ENCODE measurements at regions not wholly inside any gene's neighbourhood (a gene's known extent, or its start where the extent isn't known, plus 50 kb on each side); places are given as distances from the start of the nearest gene placed in this dataset.
"Not testable (repeated sequence)": the region's sequence is repeated elsewhere in the genome, so short reads cannot be mapped to it uniquely, and the experiment has no call there.

GRCh38 chr7:68684996-68685395 is 913.3 kb upstream of the AUTS2 start:
- no peak for TF ChIP-seq POLR2A (IDR thresholded peaks at IDR 0.05; ENCODE audit: low read depth, low read length)
- FAIRE-seq (no peak), DNase-seq (ENCODE audit: insufficient read length, low spot score) (no peak)

- TF ChIP-seq POLR2A (IDR thresholded peaks at IDR 0.05; ENCODE audit: low read depth, low read length), result no peak
- FAIRE-seq (no peak), DNase-seq (ENCODE audit: insufficient read length, low spot score) (no peak)
These were observed 909.7 kb upstream of the AUTS2 start for GRCh38 chr7:68688416-68689086.

GRCh38 chr7:68689087-68689433 is 909.2 kb upstream of the AUTS2 start:
- no peak for TF ChIP-seq POLR2A (IDR thresholded peaks at IDR 0.05; ENCODE audit: low read depth, low read length)
- no peak for FAIRE-seq
- no peak for DNase-seq (ENCODE audit: insufficient read length, low spot score)

- peak; percentile 60 for FAIRE-seq
- no peak for TF ChIP-seq POLR2A (IDR thresholded peaks at IDR 0.05; ENCODE audit: low read depth, low read length)
- peak; percentile 47 for DNase-seq (ENCODE audit: insufficient read length, low spot score)
These were observed 906.7 kb upstream of the AUTS2 start for GRCh38 chr7:68691261-68692216.

GRCh38 chr7:68692511-68692910 is 905.8 kb upstream of the AUTS2 start:
- TF ChIP-seq POLR2A (IDR thresholded peaks at IDR 0.05; ENCODE audit: low read depth, low read length), result no peak
- DNase-seq (ENCODE audit: insufficient read length, low spot score) (no peak), FAIRE-seq (no peak)

GRCh38 chr7:68694656-68695055 is 903.6 kb upstream of the AUTS2 start:
- no peak for FAIRE-seq

GRCh38 chr7:68697796-68698280 is 900.4 kb upstream of the AUTS2 start:
- no peak for DNase-seq (ENCODE audit: insufficient read length, low spot score)
- FAIRE-seq, result no peak
- no peak for TF ChIP-seq POLR2A (IDR thresholded peaks at IDR 0.05; ENCODE audit: low read depth, low read length)

More at GRCh38 chr7:68694656-68695055, 903.6 kb upstream of the AUTS2 start:
- no peak for TF ChIP-seq POLR2A (IDR thresholded peaks at IDR 0.05; ENCODE audit: low read depth, low read length)
- no peak for DNase-seq (ENCODE audit: insufficient read length, low spot score)

- no peak for FAIRE-seq
- DNase-seq (ENCODE audit: insufficient read length, low spot score), result peak; percentile 30
- TF ChIP-seq POLR2A (IDR thresholded peaks at IDR 0.05; ENCODE audit: low read depth, low read length), result no peak
These were observed 899.1 kb upstream of the AUTS2 start for GRCh38 chr7:68699090-68699711.

- no peak for DNase-seq (ENCODE audit: insufficient read length, low spot score)
- FAIRE-seq, result no peak
- TF ChIP-seq POLR2A (IDR thresholded peaks at IDR 0.05; ENCODE audit: low read depth, low read length), result no peak
These were observed 897.9 kb upstream of the AUTS2 start for GRCh38 chr7:68700414-68700813.

GRCh38 chr7:68706291-68706690 is 892.0 kb upstream of the AUTS2 start:
- DNase-seq (ENCODE audit: insufficient read length, low spot score), result peak; percentile 43
- no peak for TF ChIP-seq POLR2A (IDR thresholded peaks at IDR 0.05; ENCODE audit: low read depth, low read length)
- no peak for FAIRE-seq

- no peak for DNase-seq (ENCODE audit: insufficient read length, low spot score)
These were observed 891.1 kb upstream of the AUTS2 start for GRCh38 chr7:68707159-68707558.

GRCh38 chr7:68707958-68708357 is 890.3 kb upstream of the AUTS2 start:
- FAIRE-seq (no peak), DNase-seq (ENCODE audit: insufficient read length, low spot score) (no peak)
- TF ChIP-seq POLR2A (IDR thresholded peaks at IDR 0.05; ENCODE audit: low read depth, low read length), result no peak

More at GRCh38 chr7:68707159-68707558, 891.1 kb upstream of the AUTS2 start:
- TF ChIP-seq POLR2A (IDR thresholded peaks at IDR 0.05; ENCODE audit: low read depth, low read length), result no peak
- FAIRE-seq, result no peak

- DNase-seq (ENCODE audit: insufficient read length, low spot score) (no peak), FAIRE-seq (no peak)
- no peak for TF ChIP-seq POLR2A (IDR thresholded peaks at IDR 0.05; ENCODE audit: low read depth, low read length)
These were observed 885.2 kb upstream of the AUTS2 start for GRCh38 chr7:68712956-68713495.

GRCh38 chr7:68714135-68714534 is 884.1 kb upstream of the AUTS2 start:
- DNase-seq (ENCODE audit: insufficient read length, low spot score); FAIRE-seq: not testable (repeated sequence)

All from H54 (cell line).